22Rv1 (cell line): ENCODE measurements at regions not wholly inside any gene's neighbourhood (a gene's known extent, or its start where the extent isn't known, plus 50 kb on each side); places are given as distances from the start of the nearest gene placed in this dataset.

Experiments
- ZFX ChIP-seq: fragments of 450-650 bp; IDR thresholded peaks from 2 replicates; pipeline ENCODE4 v1.6.1; 2017; ENCODE audit warnings: antibody characterized with exemption, borderline replicate concordance
- TF ChIP-seq, protein P1 (sequence below): fragments of 450-650 bp; IDR thresholded peaks from 2 replicates; pipeline ENCODE4 v1.5.1; 2017; ENCODE audit warnings: mild to moderate bottlenecking

DNA sequence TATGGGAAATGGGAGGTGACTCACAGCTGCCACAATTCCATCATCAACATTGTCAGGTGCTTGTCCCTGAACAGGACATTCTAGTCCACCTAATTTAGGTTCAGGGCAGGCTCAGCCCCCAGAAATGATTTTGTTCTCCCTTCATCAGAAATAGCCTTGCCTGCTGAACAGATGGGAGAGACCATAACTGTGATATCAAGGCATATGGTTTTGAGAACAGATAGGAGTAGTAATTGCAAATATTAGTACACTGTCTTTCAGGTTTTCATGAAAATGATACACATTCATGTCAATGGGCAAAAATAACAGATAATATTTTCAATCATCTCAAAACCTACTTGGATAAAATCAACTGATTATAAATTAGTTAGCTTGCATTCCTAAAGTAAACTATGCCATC lies 316.5 kb downstream of the MBD2 start:
- TF ChIP-seq, protein P1, sequence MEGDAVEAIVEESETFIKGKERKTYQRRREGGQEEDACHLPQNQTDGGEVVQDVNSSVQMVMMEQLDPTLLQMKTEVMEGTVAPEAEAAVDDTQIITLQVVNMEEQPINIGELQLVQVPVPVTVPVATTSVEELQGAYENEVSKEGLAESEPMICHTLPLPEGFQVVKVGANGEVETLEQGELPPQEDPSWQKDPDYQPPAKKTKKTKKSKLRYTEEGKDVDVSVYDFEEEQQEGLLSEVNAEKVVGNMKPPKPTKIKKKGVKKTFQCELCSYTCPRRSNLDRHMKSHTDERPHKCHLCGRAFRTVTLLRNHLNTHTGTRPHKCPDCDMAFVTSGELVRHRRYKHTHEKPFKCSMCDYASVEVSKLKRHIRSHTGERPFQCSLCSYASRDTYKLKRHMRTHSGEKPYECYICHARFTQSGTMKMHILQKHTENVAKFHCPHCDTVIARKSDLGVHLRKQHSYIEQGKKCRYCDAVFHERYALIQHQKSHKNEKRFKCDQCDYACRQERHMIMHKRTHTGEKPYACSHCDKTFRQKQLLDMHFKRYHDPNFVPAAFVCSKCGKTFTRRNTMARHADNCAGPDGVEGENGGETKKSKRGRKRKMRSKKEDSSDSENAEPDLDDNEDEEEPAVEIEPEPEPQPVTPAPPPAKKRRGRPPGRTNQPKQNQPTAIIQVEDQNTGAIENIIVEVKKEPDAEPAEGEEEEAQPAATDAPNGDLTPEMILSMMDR = no peak
- TF ChIP-seq ZFX = no peak
